ENCODE measurements at regions not wholly inside any gene's neighbourhood (a gene's known extent, or its start where the extent isn't known, plus 50 kb on each side); places are given as distances from the start of the nearest gene placed in this dataset.

DNA sequence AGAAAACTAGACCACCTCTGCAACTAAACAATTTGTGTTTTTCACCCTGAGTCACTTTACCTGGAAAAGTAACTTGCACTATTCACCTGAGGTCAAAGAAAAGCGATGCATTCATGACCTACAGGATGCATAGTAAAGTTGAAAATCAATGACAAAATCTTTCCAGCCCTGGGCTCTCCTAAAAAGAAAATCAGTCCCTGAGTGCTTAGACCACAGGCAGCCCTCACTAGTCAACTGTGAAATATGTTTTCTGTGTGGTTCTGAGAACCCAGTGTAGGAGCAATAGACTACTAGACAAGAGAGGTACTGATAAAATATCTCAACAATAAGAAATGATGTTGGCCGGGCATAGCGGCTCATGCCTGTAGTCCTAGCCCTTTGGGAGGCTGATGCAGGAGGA lies 133.1 kb downstream of the TXNL1 start:
- TF ChIP-seq, protein P1, sequence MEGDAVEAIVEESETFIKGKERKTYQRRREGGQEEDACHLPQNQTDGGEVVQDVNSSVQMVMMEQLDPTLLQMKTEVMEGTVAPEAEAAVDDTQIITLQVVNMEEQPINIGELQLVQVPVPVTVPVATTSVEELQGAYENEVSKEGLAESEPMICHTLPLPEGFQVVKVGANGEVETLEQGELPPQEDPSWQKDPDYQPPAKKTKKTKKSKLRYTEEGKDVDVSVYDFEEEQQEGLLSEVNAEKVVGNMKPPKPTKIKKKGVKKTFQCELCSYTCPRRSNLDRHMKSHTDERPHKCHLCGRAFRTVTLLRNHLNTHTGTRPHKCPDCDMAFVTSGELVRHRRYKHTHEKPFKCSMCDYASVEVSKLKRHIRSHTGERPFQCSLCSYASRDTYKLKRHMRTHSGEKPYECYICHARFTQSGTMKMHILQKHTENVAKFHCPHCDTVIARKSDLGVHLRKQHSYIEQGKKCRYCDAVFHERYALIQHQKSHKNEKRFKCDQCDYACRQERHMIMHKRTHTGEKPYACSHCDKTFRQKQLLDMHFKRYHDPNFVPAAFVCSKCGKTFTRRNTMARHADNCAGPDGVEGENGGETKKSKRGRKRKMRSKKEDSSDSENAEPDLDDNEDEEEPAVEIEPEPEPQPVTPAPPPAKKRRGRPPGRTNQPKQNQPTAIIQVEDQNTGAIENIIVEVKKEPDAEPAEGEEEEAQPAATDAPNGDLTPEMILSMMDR (IDR thresholded peaks at IDR 0.05), result no peak
- TF ChIP-seq POLR2A (IDR thresholded peaks at IDR 0.05), result no peak
